IPS-NIHi7 (cell line): ENCODE measurements at regions not wholly inside any gene's neighbourhood (a gene's known extent, or its start where the extent isn't known, plus 50 kb on each side); places are given as distances from the start of the nearest gene placed in this dataset.

Source experiments
- DNase-seq: peaks from one replicate; pipeline ENCODE4 v3.0.0; 2012; ENCODE audit warnings: mixed read lengths; ENCODE audit errors: extremely low spot score

DNA sequence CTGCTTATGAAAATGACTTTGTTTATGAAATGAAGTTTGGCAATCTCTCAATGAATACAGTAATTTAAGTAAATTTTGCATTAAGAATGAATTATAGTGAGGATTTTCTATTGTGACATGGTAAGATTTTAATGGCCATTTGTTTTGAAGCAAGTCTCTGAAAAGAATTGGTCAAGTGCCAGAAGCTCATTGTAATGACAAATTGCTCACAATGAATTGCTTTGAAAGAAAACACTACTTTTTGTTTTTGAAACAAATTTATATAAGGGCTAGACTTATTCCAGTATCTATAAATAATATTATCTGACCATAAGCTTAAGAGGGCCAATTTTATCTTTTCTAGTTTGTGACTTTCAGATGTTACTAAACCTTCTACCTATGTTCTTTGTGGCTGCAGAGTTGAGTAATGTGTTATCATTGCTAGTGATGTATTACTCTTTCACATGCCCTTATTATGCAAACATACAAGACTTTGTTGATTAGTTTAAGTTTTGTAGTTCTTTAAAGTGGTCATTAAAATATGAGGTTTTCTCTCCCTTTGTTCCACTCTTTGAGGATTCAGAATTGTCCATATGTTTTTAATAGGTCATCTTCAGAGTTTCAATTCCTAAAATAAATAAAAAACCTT is 93.0 kb upstream of the ZNF608 start:
- DNase-seq, result no peak

DNA sequence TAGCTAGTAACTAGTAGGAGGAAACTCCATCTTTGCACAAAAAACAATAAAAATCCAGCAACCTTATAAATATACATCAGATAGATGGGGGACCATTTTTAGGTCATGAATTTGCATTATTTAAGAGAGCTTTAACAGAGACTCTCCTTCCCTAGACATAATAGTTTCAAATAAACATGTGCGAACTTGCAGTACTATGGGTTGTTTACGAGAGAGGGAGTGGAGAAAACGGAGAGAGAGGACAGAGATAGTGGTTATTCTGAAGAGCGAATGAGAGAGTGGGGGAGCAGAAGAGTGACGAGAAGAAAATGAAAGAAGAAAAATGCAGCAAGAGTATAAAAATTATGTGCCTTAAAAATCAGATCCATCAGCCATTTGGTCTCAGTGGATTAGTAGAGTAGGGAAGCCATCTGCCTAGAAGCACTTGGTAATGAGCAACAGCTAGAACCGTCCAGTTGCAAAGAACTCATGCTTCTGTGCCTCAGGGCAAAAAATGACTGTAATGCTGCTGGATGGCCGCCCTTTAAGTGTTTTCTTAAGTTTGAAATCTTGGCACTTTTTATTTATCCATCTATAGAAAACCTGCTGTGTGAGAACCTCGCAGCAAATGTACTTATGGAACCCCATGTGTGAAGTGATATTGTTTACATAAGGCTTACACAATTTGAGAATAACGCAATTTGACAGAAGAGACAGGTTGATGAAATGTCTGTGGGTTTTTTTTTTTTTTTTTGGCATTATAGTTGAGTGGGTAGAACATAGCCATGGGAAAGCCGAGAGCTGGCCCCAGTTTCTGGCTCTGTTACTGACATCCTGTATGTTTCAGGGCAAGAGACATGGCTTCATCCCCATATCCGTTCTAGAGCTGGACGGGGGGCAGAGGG is 95.6 kb upstream of the ZNF608 start:
- no peak for DNase-seq

DNA sequence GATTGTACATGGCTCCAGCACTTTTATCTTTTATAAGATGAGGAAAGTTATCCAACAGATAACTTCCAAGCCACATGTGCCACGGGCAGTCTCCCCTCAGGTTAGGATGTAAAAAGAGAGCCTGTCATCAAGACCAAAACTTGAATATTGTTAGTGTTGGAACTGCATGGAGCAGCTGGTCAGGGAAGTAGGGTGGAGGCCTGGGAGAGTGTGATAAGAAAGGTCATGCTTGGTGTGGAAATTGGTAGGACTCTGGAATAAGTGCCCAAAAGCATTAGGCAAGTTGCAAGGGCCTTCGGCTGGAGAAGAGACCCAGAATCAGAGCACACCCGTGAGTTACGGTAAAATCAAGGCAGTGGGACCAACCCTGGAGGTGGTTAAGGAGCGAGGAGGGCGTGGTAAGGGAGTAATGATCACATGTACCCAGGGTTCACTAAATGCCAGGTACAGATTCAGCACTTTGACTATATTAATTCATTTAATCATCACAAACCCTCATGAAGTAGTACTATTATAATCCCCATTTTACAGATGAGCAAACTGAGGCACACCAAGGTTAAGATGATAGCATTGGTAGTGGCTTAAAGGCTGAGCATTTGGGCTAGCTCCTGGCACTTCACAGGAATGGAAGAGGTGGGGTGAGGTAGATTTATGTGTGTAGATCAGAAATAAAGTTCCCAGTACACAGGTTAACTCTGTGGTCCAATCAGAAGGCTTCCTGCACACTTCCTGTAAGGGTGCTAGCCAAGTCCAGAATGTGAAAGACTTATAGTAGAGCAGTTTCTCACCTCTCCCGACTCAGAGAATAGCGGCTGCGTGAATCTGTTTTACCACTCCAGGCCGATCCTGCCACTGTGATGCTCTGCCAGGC is 96.5 kb upstream of the ZNF608 start:
- DNase-seq, result no peak

DNA sequence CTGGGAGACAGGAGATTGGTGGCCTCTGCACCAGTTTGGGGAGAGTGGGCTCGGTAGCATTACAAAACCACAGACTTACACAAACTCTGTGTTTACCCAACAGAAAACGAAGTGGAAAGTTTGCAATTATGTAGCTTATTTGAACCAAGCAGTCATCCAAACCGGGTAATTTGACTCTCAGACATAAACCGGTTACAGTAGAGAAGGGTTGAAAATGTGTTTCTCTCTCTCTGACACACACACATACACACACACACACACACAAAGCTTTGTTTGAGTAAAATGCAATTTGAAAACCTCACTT is 97.1 kb upstream of the ZNF608 start:
- DNase-seq, result no peak

DNA sequence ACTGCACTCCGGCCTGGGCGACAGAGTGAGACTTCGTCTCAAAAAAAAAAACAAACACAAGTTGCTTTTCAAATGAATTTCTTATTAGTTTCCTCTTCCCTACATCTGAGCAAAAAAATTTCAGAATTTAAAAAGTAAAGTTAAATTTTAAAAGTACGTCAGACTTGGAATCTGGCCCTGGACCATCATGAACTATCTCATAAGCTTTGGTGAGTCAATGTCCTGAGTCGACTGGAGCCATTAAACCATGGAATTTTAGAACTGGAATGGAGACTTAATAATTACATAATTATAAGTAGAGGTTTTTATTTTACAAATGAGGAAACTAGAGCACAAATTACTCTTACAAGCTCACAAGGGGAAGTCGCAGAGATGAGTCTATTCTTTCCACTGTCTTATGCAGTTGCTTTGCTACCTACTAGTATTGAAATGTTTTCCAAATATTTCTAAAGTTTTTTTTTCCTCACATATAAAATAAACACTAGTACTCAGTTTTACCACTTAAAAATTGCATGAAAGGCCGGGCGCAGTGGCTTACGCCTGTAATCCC is 98.0 kb upstream of the ZNF608 start:
- no peak for DNase-seq

DNA sequence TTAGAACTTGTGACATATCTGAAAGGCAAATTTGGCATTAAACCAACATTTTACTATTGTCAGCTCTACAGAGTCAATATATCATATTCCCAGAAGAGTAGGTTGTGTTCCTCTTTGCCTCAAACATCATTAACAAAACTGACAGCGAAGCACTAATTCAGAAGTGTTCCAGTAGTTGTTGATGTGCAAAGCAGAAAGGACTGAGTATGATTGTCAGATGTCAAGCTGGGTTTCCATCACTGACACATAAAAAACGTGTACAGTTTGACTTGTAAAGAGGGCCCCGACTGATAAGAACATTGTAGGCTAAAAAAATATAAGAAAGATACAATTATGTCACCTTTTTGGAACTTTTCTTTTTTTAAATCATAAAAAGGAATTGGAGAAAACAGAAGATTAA is 101.5 kb upstream of the ZNF608 start:
- no peak for DNase-seq

DNA sequence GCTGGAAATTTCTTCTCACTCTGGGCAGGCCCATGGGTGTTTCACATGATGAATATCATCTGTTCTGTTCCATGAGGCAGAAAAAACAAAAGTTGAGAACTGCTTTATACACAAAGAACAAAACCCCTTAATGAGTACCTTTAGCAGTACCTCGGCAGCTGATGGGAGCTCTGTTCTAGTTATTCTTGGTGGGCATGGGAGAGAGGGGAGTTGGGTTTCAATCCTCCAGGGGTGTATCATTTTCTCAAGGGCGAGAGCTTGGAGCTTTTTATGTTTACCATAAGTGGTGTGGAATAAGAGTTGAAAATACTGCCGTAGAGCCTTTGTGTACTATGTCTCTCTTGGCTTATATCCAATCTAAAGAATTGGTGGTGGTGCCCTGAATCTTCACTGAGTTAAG is 103.3 kb upstream of the ZNF608 start:
- no peak for DNase-seq

DNA sequence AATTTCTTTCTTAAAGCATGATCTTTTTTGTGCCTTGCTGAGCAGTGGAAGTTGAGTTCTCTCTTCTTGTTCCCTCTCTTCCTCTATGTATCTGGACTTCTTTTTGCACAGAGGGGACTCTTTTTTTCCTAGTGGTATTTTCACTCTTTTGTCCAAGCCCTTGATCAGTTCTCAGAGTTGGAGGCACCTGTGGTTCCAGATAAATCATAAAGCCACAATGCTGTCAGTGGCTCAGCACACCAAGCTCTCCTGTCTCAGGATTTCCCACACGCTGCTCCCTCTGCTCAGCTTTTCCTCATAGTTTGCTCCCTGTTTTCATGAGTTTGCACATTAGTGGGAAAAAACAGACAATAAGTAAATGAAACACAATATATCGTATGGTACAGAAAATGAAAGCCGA is 110.3 kb upstream of the ZNF608 start:
- DNase-seq, result no peak

DNA sequence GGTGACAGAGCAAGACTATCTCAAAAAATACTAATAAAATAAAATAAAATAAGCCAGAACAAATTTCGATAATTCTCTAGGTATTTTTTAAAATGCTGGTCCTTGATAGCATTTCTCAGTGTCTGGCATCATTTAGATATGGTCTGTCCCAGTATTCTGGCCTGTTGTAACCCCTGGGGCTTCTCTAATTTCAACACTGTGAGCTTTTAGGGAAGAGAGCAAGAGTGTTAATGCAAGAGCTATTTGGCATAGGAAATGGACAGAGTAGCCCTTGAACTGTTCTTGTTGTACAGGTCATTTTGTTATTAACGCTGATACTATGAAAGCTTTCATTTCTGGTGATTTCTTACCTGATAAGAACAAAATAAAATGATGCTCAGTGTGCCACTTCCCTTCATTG is 112.2 kb upstream of the ZNF608 start:
- no peak for DNase-seq

DNA sequence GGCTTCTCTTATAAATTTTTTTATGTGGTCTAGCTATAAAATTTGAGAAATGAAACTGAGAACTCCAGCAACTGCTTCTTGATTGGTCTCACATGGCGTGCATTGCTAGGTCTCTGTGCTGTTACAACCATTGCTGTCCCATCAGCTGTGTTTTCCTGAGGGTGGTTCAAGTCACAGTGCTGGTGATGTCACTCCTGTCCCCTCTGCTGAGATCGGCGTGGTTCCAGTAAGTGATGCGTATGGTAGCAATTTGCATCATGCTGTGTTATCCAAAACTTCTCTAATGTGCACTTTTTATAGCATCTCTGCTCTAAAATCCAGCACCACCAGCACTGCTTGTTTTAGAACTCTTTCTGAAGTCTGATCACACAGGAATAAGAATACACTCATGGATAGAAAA is 112.6 kb upstream of the ZNF608 start:
- DNase-seq, result no peak

DNA sequence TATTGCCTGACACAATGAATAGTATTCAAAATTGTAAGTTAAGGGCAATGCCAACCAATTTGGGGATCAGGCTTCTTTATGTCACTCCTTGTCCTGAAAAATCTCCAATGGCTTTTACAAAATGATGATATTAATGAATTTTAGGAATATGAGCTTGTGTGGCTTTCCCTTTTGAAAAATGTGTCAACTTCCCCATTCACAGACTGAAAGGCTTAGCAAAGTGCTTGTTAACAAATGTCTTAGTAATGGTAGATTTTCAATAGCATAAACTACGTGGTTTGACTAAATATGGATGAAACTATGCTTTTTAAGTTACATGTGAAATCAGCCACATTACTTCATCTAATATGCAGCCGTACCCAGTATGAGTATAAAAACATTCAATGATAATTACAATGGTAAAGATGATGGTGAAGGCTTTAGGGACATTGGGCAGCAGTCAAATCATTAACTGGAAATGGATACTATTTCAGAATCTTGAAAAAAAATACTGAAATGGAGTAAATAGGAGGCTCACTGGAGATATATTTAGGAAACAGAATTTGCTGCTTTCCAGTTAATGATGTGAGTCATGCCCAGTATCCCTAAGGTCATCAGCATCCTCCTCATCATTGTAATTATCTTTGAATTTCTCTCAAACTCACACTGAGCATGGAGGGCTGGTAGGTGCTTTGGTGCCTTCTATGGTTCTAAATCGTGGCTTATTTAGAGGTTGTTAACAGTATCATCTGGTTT is 113.3 kb upstream of the ZNF608 start:
- no peak for DNase-seq

DNA sequence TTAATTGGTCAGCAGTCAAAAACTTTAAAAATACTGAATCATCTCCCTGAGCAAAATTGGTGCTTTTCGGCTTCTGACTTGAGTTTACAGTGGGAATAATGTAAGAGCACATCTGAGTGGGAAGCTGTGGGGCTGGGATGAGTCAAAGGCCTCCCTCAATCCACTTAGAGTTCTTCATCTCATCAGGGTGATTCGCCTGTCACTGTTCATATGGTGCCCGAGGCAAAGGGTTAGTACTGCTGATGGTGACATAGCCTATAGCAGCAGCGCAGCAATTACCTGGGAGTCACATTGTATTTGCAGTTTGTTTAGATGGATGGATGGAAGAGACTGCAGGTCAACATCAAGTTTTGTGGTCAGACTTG is 113.8 kb upstream of the ZNF608 start:
- DNase-seq, result no peak

DNA sequence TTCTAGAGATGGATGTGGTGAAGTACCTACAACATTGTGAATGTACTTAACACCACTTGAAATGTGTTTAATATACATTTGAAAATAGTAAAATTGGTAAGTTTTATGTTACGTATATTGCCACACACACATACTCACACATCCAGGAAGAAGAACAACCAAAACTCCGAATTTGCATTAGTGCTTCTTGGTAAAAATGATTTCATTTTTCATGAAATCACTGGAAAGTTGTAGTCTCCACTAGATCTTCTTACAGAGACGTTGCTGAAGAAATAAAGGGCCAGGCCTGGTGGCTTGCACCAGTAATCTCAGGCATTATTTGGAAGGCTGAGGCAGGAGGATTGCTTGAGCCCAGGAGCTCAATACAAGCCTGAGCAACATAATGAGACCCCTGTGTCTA is 118.6 kb upstream of the ZNF608 start:
- DNase-seq, result no peak

DNA sequence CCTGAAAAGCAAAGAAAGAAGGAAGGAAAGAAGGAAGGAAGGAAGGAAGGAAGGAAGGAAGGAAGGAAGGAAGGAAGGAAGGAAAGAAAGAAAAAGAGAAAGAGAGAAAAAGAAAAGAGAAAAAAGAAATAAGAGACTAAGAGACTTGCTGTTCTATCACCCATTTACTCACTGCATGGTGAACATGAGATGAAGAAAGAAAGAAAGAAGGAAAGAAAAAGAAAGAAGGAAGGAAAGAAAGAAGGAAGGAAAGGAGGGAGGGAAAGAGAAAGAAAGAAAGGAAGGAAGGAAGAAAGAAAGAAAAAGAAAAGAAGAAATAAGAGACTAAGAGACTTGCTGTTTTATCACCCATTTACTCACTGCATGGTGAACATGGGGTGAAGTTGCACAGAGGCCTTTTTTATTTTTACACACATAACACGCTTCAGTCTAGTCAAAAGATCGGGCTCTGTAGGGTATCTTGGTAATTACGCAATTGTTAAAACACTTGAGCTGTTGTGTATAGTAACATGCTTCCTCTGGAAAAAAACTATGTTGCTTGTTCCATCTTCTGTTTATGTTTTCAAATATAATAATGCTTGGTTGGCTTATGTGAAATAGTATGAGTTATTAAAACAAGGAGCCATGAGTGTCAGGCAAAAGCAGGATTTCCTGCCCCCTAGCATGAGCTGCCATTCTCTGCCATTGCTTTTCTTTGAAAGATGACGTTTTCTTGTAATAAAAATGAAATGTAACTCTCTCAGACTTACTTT is 119.3 kb upstream of the ZNF608 start:
- no peak for DNase-seq

DNA sequence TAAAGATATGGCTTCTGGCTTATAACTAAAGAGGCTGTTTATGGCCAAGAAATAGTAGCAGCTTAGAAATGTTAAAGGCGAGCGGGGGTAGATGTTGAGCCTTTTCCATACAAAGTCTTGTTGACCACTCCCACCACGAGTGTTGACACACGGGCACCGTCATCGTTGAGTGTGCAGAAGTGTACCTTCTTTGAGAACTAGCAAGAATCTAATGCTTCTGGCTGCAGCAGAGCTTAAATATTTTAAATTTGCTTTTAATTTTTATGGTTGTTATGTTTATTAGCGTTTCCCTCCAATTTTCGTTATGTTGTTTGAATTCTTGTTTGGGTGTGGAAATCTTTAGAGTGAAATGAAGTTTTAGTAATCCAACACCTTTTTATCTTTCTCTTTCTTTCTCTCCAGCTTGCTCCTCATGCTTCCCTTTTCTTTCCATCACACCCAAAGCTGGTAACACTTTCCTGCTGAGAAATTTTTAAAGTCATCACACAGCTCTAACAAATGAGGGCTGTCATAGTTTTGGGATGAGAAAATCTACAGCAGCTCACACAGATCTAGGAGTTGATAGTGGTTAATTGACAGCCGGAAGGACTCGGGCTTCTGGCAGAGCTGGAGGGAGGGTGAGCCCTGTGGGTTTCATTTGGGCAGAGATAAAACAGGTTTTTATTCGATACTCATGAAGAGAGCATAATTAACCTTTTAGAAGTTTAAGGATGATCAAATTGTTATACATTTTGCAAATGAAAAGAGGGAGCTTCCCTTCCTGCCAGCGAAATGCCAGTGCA is 120.1 kb upstream of the ZNF608 start:
- no peak for DNase-seq

DNA sequence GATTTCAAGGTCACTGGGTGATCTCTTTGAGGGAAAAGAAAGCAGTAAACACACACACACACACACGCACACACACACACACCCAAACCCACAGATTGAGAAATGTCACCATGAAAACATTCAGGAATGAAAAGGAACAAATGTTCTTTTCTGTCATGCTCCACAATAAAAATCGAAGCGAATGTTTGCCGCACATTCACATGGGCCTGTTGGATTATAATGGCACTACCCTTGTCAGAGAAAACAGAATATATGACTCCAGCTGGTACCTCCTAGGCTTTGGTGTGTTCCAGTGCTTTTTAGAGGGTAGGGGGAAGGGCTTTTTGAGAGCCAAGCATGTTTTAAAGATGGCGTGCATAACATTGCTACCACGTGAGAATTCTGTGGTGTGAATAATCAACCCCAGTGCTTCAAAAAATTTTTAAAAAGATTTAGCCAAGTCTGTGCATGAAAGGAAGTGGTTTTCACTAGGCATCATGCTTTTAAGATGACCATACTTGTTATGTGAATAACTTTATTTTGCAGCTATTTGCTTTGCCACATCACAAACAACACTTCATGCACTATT is 120.8 kb upstream of the ZNF608 start:
- DNase-seq, result no peak

DNA sequence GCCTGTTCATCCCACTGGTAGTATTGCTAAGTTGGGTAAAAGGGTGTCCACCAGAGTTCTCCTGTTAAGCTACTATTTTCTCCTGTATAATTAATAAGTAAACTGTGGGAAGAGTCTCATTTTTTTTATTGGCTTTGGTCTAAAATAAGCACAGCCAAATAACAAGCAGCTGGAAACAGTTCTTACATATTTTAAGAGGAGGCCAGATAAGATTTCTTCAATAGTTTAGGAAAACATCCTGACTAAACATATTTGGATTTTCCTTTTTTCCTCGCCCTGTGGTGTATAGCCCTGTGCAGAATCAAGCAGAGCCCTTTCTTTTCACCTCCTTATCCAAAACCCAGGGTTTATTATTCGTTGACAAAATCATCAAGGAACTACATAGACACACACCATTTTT is 122.2 kb upstream of the ZNF608 start:
- no peak for DNase-seq

DNA sequence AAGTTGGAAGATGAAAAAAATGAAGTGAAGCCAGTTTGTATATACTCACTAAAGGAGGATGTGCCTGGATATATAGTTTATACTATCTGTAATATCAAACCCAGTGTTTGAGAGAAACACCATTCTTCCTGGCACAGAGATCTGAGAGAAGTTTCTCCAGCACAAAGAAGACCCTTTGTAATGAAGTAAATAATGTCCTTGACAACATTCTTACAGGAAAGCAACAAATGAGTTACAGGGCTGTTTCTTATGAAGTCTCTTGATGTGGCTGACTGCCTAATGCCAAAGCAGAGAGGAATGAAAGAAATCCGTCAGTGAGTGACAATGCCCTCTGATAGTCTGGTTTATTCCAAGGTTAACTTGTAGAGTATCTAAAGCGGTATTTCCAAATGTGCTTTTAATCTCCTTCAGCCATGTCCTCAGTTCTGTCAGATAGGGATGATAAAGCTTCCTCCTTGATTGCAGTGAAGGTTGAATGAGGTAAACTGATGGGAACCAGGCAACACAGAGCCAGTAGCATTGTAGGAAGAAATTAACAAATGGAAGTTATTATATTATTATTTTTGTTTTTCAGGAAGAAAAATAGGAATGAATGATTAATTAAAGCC is 123.1 kb upstream of the ZNF608 start:
- DNase-seq, result no peak

DNA sequence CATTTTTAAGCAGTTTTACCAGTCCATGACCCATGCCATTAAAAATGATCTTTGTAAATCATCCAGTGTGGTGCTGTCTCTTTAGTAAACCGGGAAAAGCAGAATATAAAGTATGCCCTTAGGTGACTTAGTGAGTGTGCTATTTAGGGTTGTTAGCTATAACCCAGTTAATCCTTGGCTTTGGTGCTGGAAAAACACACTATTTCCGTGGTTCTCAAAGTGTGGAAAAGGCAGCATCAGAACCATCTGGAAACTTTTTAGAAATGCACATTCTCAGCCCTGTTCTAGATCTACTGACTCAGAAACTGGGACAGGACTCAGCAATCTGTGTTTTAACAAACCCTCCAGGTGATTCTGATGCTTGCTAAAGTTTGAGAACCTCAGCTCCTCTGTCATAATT is 123.6 kb upstream of the ZNF608 start:
- DNase-seq, result no peak

DNA sequence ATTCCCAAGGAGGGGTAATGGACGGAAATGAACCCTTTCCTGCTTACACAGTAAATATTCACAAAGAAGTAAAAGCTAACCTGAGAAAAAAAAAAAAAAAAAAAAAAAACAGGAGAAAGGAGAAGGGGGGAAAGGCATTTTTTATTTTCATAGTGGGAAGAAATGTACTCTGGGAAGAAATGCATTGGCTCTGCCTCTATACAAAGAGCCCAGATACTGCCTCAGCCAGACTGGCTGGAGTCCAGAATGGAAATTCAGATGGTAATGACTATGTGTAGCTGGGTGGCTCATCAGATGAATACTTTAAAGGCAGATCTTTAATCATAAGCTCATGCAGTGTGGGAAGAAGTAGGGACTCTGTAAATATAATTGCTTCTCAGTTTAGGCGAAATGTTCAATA is 124.9 kb upstream of the ZNF608 start:
- no peak for DNase-seq
